GM12891 (cell line): ENCODE measurements at regions not wholly inside any gene's neighbourhood (a gene's known extent, or its start where the extent isn't known, plus 50 kb on each side); places are given as distances from the start of the nearest gene placed in this dataset.

Experiments used
- DNase-seq: peaks from one replicate; pipeline ENCODE4 v3.0.0; 2011; ENCODE audit warnings: low spot score; ENCODE audit not compliant: insufficient read length
- FAIRE-seq: peaks from 2 replicates; lab custom pipeline; 2011; peaks lifted over from hg19 to GRCh38; lab: Jason Lieb, UNC
- PAX5 ChIP-seq: IDR thresholded peaks from 2 replicates; pipeline ENCODE4 v1.6.1; 2011; ENCODE audit warnings: low read length, moderate library complexity, mild to moderate bottlenecking; ENCODE audit not compliant: insufficient read depth, severe bottlenecking
- POLR2A ChIP-seq: IDR thresholded peaks from 2 replicates; pipeline ENCODE4 v1.6.1; 2011; ENCODE audit warnings: low read depth, low read length, control low read depth
- POLR2AphosphoS5 ChIP-seq: IDR thresholded peaks from 2 replicates; pipeline ENCODE4 v1.6.1; 2011; ENCODE audit warnings: low read depth, low read length, control low read depth
- POU2F2 ChIP-seq: IDR thresholded peaks from 2 replicates; pipeline ENCODE4 v1.6.1; 2011; ENCODE audit warnings: low read depth, mild to moderate bottlenecking, control low read depth, low read length, moderate library complexity
- SPI1 ChIP-seq: IDR thresholded peaks from 2 replicates; pipeline ENCODE4 v1.6.1; 2011; ENCODE audit warnings: low read depth, low read length, control low read depth
- TAF1 ChIP-seq: IDR thresholded peaks from 2 replicates; pipeline ENCODE4 v1.6.1; 2011; ENCODE audit warnings: low read depth, low read length, control low read depth

GRCh38 chr13:110826861-110827672, 87.8 kb downstream of the ANKRD10 start:
- DNase-seq (no peak), FAIRE-seq (no peak)
- TF ChIP-seq TAF1 (no peak), POLR2AphosphoS5 (no peak), PAX5 (no peak), SPI1 (no peak), POU2F2 (no peak), POLR2A (no peak)
